ENCODE measurements at regions not wholly inside any gene's neighbourhood (a gene's known extent, or its start where the extent isn't known, plus 50 kb on each side); places are given as distances from the start of the nearest gene placed in this dataset.

- DNase-seq (ENCODE audit: low read depth in 4 of 4, low spot score in 3 of 4), result no peak
These were observed 120.5 kb upstream of the NCOR2 start for GRCh38 chr12:124687917-124688316.

- DNase-seq (ENCODE audit: low read depth in 4 of 4, low spot score in 3 of 4), result no peak
These were observed 119.9 kb upstream of the NCOR2 start for GRCh38 chr12:124687174-124687902.

GRCh38 chr12:124686370-124687173, 119.2 kb upstream of the NCOR2 start:
- DNase-seq (ENCODE audit: low read depth in 4 of 4, low spot score in 3 of 4), result no peak

- no peak for DNase-seq (ENCODE audit: low read depth in 4 of 4, low spot score in 3 of 4)
These were observed 118.4 kb upstream of the NCOR2 start for GRCh38 chr12:124685689-124686369.

GRCh38 chr12:124684971-124685688, 117.7 kb upstream of the NCOR2 start:
- DNase-seq (ENCODE audit: low read depth in 4 of 4, low spot score in 3 of 4), result no peak

- DNase-seq (ENCODE audit: low read depth in 4 of 4, low spot score in 3 of 4), result no peak
These were observed 117.1 kb upstream of the NCOR2 start for GRCh38 chr12:124684496-124684895.

GRCh38 chr12:124683152-124684124, 116.0 kb upstream of the NCOR2 start:
- no peak for DNase-seq (ENCODE audit: low read depth in 4 of 4, low spot score in 3 of 4)

GRCh38 chr12:124682425-124683151, 115.2 kb upstream of the NCOR2 start:
- no peak for DNase-seq (ENCODE audit: low read depth in 4 of 4, low spot score in 3 of 4)

GRCh38 chr12:124681779-124682391, 114.5 kb upstream of the NCOR2 start:
- no peak for DNase-seq (ENCODE audit: low read depth in 4 of 4, low spot score in 3 of 4)

GRCh38 chr12:124680863-124681778, 113.7 kb upstream of the NCOR2 start:
- no peak for DNase-seq (ENCODE audit: low read depth in 4 of 4, low spot score in 3 of 4)

- DNase-seq (ENCODE audit: low read depth in 4 of 4, low spot score in 3 of 4), result no peak
These were observed 112.3 kb upstream of the NCOR2 start for GRCh38 chr12:124679533-124680371.

- DNase-seq (ENCODE audit: low read depth in 4 of 4, low spot score in 3 of 4), result no peak
These were observed 111.6 kb upstream of the NCOR2 start for GRCh38 chr12:124679047-124679446.

- DNase-seq (ENCODE audit: low read depth in 4 of 4, low spot score in 3 of 4), result no peak
These were observed 111.0 kb upstream of the NCOR2 start for GRCh38 chr12:124678421-124678893.

GRCh38 chr12:124677552-124678356, 110.3 kb upstream of the NCOR2 start:
- no peak for DNase-seq (ENCODE audit: low read depth in 4 of 4, low spot score in 3 of 4)

GRCh38 chr12:124676714-124677462, 109.5 kb upstream of the NCOR2 start:
- DNase-seq (ENCODE audit: low read depth in 4 of 4, low spot score in 3 of 4), result no peak
